ENCODE measurements at regions not wholly inside any gene's neighbourhood (a gene's known extent, or its start where the extent isn't known, plus 50 kb on each side); places are given as distances from the start of the nearest gene placed in this dataset.

- peaks cover 16% of the 10 kb centered on the region for H3K27me3 ChIP-seq (ENCODE audit: insufficient read depth, poor library complexity, severe bottlenecking)
- TF ChIP-seq CTCF (IDR thresholded peaks at IDR 0.05; ENCODE audit: poor library complexity, severe bottlenecking): no peak
- H3K4me3 ChIP-seq (ENCODE audit: severe bottlenecking): no peak overlapping the region
- H3K9me3 ChIP-seq (ENCODE audit: severe bottlenecking): no peaks in the 10 kb centered on the region
- no peak for ATAC-seq (ENCODE audit: low read depth)
- no peaks in the 10 kb centered on the region for H3K4me1 ChIP-seq (ENCODE audit: insufficient read depth, poor library complexity, severe bottlenecking)
- no peaks in the 10 kb centered on the region for H3K36me3 ChIP-seq (ENCODE audit: low read depth)
- peak; percentile 27 for DNase-seq (ENCODE audit: low spot score)
- no peak overlapping the region for H3K27ac ChIP-seq (ENCODE audit: poor library complexity, severe bottlenecking)
These were observed 143.7 kb downstream of the C5orf15 start for GRCh38 chr5:133824661-133825254.

- Histone ChIP-seq H3K4me1 (ENCODE audit: insufficient read depth, poor library complexity, severe bottlenecking) (no peaks in the 10 kb centered on the region), H3K36me3 (ENCODE audit: low read depth) (no peaks in the 10 kb centered on the region), H3K9me3 (ENCODE audit: severe bottlenecking) (no peaks in the 10 kb centered on the region), H3K4me3 (ENCODE audit: severe bottlenecking) (no peak overlapping the region), H3K27ac (ENCODE audit: poor library complexity, severe bottlenecking) (no peak overlapping the region), H3K27me3 (ENCODE audit: insufficient read depth, poor library complexity, severe bottlenecking) (peaks cover 16% of the 10 kb centered on the region)
- ATAC-seq (ENCODE audit: low read depth) (no peak), DNase-seq (ENCODE audit: low spot score) (no peak)
- no peak for TF ChIP-seq CTCF (IDR thresholded peaks at IDR 0.05; ENCODE audit: poor library complexity, severe bottlenecking)
These were observed 146.5 kb downstream of the C5orf15 start for GRCh38 chr5:133821889-133822288.

- Histone ChIP-seq H3K9me3 (ENCODE audit: severe bottlenecking) (no peaks in the 10 kb centered on the region), H3K4me1 (ENCODE audit: insufficient read depth, poor library complexity, severe bottlenecking) (no peaks in the 10 kb centered on the region), H3K27ac (ENCODE audit: poor library complexity, severe bottlenecking) (no peak overlapping the region), H3K36me3 (ENCODE audit: low read depth) (no peaks in the 10 kb centered on the region), H3K4me3 (ENCODE audit: severe bottlenecking) (no peak overlapping the region), H3K27me3 (ENCODE audit: insufficient read depth, poor library complexity, severe bottlenecking) (peaks cover 16% of the 10 kb centered on the region)
- ATAC-seq (ENCODE audit: low read depth) (no peak), DNase-seq (ENCODE audit: low spot score) (peak; percentile 30)
- TF ChIP-seq CTCF (IDR thresholded peaks at IDR 0.05; ENCODE audit: poor library complexity, severe bottlenecking): no peak
These were observed 147.1 kb downstream of the C5orf15 start for GRCh38 chr5:133821311-133821741.

- no peak overlapping the region for H3K27ac ChIP-seq (ENCODE audit: poor library complexity, severe bottlenecking)
- no peak for TF ChIP-seq CTCF (IDR thresholded peaks at IDR 0.05; ENCODE audit: poor library complexity, severe bottlenecking)
- no peak overlapping the region for H3K4me3 ChIP-seq (ENCODE audit: severe bottlenecking)
- H3K36me3 ChIP-seq (ENCODE audit: low read depth): no peaks in the 10 kb centered on the region
- no peaks in the 10 kb centered on the region for H3K9me3 ChIP-seq (ENCODE audit: severe bottlenecking)
- H3K4me1 ChIP-seq (ENCODE audit: insufficient read depth, poor library complexity, severe bottlenecking): no peaks in the 10 kb centered on the region
- no peak for ATAC-seq (ENCODE audit: low read depth)
- peaks cover 16% of the 10 kb centered on the region for H3K27me3 ChIP-seq (ENCODE audit: insufficient read depth, poor library complexity, severe bottlenecking)
- peak; percentile 6 for DNase-seq (ENCODE audit: low spot score)
These were observed 147.9 kb downstream of the C5orf15 start for GRCh38 chr5:133820507-133820906.

GRCh38 chr5:133819977-133820471 lies 148.4 kb downstream of the C5orf15 start:
- Histone ChIP-seq H3K27ac (ENCODE audit: poor library complexity, severe bottlenecking) (no peak overlapping the region), H3K4me3 (ENCODE audit: severe bottlenecking) (no peak overlapping the region), H3K4me1 (ENCODE audit: insufficient read depth, poor library complexity, severe bottlenecking) (no peaks in the 10 kb centered on the region), H3K9me3 (ENCODE audit: severe bottlenecking) (no peaks in the 10 kb centered on the region), H3K36me3 (ENCODE audit: low read depth) (no peaks in the 10 kb centered on the region), H3K27me3 (ENCODE audit: insufficient read depth, poor library complexity, severe bottlenecking) (peaks cover 16% of the 10 kb centered on the region)
- TF ChIP-seq CTCF (IDR thresholded peaks at IDR 0.05; ENCODE audit: poor library complexity, severe bottlenecking): no peak
- ATAC-seq (ENCODE audit: low read depth): no peak
- DNase-seq (ENCODE audit: low spot score): peak; percentile 55

All from RWPE2 (cell line).